Forelimb muscle (tissue), 1 donor: ENCODE measurements at regions not wholly inside any gene's neighbourhood (a gene's known extent, or its start where the extent isn't known, plus 50 kb on each side); places are given as distances from the start of the nearest gene placed in this dataset.

Source experiments
- DNase-seq: peaks from one replicate; pipeline ENCODE4 v3.0.0-alpha.2; 2013; ENCODE audit warnings: low read depth

DNA sequence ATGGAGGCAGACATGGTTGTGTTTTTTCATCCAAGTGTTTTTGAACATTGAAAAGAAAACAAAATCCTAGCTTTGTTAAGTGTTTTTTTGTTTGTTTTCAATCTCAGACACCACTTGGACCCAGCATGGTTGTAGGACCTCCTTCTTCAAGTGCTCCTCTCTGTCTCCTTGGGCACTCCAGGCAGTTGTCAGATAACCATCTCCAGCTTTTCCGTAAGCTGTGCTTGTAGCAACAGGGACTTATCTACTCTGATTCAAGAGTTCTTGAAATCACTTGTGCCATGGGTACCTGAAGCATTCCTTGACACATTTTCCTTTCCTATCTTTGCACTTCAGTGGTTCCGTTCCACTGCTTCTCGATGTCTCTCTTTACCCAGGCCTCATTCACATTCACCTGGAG lies 334.9 kb upstream of the DDX53 start:
- DNase-seq, result no peak

- no peak for DNase-seq
These were observed 333.9 kb upstream of the DDX53 start for GRCh38 chrX:22665818-22666217.

DNA sequence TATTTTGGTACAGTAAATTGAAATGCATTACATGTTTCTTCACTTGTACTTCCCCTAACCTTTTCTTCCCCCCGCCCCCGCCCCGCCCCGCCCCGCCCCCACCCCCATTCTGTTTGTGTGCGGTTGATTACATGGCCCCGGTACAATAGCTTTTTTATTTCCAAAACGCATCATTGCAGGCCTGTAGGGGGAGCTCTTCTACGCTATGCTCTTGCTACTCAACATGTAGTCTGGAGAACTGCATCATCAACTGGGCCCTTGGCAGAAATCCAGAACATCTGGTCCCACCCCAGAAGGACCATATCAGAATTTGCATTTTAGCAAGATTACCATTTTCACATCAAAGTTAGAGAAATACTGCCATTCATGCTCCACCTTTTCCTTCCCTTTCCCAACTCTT lies 333.3 kb upstream of the DDX53 start:
- DNase-seq, result no peak

DNA sequence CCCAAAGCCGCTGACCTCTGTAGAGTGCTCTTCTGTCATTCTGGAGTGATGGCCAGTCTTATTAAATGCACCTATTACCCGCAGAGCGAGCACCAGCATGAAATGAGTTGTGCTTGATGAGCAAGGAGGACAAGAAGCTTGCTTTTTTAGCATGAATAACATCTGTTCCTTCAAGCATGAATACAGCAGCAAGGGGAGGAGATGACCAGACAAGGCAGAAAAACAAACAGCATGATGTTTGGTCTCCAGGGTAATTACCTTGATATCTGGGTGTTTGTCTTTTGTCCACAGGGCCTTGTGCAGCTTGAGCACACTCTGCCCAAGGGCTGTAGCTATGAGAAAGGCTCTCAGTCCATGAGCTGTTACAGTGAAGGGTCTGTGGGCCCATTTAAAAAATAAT lies 324.8 kb upstream of the DDX53 start:
- no peak for DNase-seq

GRCh38 chrX:22686138-22686541 lies 313.6 kb upstream of the DDX53 start:
- DNase-seq, result peak; percentile 38

GRCh38 chrX:22689290-22689689 lies 310.5 kb upstream of the DDX53 start:
- DNase-seq, result no peak

GRCh38 chrX:22690116-22690515 lies 309.6 kb upstream of the DDX53 start:
- DNase-seq, result no peak

DNA sequence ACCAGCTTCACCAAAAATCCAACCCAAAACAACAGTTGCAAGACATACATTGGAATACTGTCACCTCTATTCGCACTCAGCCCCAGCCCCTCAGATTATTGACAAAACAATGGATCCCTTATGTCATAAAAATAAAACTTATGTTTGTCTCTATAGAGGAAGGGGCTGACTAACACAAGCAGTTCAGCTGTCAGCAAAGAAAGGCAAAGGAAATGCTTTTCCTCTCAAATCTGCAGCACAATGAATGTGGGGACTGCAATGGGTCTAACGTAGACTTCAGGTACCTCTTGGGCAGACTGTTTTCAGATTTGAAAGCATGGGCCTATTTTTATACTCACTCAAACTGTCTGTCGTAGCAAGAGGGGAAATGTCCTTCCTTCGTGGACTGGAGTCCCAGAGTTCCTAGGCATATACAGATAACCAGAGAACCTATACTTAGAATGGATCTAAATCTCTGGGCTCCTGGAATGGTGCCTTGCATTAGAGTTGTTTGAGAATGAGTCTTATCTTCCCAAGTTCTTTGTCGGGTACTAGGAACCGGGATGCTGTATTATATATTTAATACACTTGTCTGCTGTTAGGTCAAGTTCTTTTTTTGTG lies 307.7 kb upstream of the DDX53 start:
- no peak for DNase-seq

- DNase-seq, result no peak
These were observed 301.6 kb upstream of the DDX53 start for GRCh38 chrX:22698151-22698550.

GRCh38 chrX:22699581-22700091 lies 300.1 kb upstream of the DDX53 start:
- DNase-seq, result peak; percentile 47

DNA sequence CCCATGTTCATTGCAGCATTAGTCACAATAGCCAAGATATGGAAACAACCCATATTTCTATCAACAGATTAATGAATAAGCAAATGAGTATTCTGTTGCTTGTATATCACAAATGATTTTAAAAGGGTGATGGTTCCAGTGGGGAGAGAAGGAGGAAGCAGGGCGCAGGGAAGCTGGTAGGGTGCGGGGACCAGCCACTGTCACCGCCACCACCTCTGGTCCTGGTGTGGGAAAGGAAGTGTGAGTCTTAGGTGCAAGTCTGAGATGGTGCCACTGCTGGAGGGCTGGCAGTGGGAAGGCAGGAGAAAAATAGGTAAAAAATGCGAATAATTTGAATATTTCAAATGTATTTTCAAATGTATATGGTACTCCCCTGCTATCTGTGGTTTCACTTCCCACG lies 286.8 kb upstream of the DDX53 start:
- no peak for DNase-seq

DNA sequence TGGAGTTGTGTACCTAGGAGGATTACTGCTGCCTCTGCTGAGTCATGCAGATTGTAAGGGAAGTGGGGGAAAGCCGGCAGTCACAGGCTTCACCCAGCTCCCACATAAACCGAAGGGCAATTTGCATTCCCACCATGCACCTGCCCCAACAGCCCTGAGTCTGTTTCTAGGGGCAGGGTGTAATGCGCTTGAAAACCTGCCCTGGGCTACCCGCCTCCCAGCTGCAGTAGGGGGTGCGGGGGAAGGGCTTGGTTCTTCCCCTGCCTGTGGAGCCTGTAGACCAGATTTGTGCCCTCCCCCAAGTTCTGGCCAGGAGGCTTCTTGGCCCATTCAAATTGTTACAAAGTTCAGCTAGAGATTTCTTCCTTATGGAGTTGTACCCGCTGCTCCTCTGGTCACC lies 269.2 kb upstream of the DDX53 start:
- DNase-seq, result no peak

- DNase-seq, result no peak
These were observed 262.2 kb upstream of the DDX53 start for GRCh38 chrX:22737541-22737940.

DNA sequence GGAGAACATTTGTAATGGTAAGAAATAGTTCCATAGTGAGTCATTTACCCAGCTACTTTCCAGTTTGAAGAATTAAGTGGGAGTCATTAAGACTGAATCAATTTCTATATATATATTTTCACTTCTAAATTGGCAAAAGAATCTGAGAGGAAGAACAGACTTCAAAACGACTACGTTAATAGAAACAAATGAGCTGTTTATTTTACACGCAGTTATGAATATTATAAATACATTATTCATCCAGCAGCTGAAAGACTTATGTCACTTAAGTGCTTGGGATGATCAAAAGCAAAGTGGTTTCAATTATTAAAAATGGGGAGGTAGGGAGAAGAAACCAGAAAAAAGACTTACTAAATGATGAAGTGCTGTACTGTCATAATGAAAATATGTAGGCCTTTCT lies 260.5 kb upstream of the DDX53 start:
- no peak for DNase-seq

DNA sequence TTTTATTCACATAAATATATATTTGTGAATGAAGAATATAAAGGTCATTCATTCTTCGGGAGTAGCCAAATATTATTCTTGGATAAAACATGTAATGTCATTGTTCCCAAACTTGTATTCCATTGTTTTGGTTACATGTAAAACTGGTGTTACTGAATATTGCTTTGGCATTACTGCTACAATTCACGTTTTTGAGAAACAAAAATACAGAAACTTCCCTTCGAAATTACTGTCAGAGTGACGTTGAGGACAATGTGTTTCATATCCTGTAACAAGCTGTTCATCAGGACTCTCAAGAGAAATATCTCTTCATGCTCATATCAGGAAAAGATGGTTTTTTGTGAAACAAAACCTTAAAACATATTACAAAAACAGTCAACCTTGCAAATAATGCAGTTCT lies 258.9 kb upstream of the DDX53 start:
- DNase-seq, result no peak

DNA sequence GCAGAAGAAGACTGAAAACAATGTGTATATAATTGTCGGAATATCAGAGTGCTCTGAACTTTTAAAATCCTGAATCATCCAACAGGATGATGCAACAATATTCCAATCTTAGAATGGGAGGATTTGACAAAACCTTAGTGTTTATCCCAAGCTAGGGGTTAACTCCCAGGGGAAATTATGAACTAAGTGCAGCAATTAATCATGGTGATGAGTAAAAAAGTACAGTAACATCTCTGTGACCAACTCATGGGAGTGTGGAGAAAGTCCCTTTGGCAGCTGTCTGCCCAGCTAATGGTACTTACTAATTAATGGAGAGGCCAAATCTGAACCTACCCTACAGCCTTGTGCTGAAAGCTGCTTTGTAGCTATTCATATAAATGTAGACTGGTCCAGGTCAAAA lies 257.6 kb upstream of the DDX53 start:
- DNase-seq, result no peak

DNA sequence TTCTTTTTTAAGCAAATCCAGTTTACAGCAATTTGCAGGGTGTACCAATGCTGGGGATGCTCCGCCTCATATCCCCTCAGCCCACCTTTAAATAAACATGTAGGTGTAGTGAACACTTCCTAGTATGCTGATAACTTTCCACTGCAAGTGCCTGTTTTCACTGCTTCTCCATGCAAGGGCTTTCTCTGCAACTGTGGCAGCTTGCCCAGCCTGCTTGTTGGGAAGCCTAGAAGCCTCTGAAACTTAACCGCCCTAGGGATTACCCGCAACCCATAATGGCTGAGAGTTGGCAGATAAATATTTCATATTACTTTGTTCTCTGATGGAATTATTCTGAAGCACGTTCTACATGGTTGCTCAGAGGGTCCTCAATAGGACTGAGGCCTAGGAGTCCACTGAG lies 253.7 kb upstream of the DDX53 start:
- no peak for DNase-seq

GRCh38 chrX:22748093-22748999 lies 251.4 kb upstream of the DDX53 start:
- no peak for DNase-seq

DNA sequence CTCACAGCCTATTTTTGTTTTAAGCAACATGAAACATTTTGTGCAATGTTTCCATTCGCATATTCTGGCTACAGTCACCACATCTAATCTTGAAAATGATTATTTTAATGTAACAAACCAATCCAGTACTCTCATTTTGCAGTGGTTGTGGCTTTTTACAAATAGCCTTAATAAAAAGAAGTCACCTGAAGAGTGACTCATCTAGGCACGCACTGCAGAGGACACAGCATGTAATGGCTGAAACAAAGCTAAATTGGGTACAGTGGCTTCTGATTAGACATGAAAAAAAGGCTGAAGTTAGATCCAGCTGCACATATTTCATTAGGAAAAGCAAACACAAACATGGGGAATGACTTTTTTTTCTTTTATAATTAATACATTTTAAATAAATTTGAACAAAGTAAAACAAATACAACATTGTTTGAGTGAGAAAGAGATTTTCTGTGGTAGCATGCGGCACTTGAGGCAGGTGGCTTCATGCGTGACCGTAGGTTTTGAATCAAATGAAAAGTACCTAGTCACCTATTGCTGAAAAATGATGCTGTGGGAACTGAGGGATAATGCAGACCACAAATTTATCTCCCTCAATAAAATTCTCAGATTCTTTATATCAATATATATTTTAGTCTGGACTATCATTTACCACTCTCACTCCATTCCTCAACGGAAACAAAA lies 240.8 kb upstream of the DDX53 start:
- no peak for DNase-seq

GRCh38 chrX:22760513-22761057 lies 239.2 kb upstream of the DDX53 start:
- DNase-seq, result no peak

- no peak for DNase-seq
These were observed 211.5 kb upstream of the DDX53 start for GRCh38 chrX:22788221-22788620.

DNA sequence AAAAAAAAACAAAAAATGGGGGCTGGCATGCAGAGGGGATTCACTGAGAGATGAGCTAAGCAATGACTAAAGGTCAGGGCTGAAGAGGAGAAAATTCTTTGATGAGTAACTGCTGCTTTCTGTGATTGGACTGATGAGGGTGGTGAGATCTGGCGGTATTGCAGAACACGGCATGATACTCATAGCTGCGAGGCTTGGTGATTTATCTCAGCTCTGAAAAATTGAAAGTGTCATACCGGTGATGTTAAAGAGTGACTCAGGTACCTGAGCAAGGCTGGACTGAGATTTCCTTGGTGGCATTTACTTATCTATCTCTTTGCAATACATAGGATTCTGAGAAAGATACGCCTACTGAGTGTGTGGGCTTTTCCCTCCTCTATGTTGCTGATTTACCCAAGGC lies 204.1 kb upstream of the DDX53 start:
- DNase-seq, result no peak
